Neural cell (in vitro differentiated cells): ENCODE measurements at regions not wholly inside any gene's neighbourhood (a gene's known extent, or its start where the extent isn't known, plus 50 kb on each side); places are given as distances from the start of the nearest gene placed in this dataset.

Experiments used
- CTCF ChIP-seq: fragments of 450-650 bp; IDR thresholded peaks from 2 replicates; pipeline ENCODE4 v1.5.1; 2014; ENCODE audit warnings: antibody characterized with exemption, mild to moderate bottlenecking, moderate library complexity; ENCODE audit not compliant: poor library complexity, severe bottlenecking
- EP300 ChIP-seq: fragments of 450-650 bp; conservative IDR thresholded peaks from 2 replicates; pipeline ENCODE4 v1.6.1; 2014; ENCODE audit warnings: antibody characterized with exemption, mild to moderate bottlenecking, moderate library complexity; ENCODE audit not compliant: poor library complexity, severe bottlenecking
- EZH2 ChIP-seq: fragments of 200-600, 300-800 bp; shearing (Covaris generic), sonication (generic); IDR thresholded peaks from 2 replicates; pipeline ENCODE4 v1.6.1; 2014; ENCODE audit warnings: antibody characterized with exemption, low read length, borderline replicate concordance, mild to moderate bottlenecking; ENCODE audit not compliant: insufficient read depth, poor library complexity, severe bottlenecking
- MXI1 ChIP-seq: fragments of 450-650 bp; conservative IDR thresholded peaks from 2 replicates; pipeline ENCODE4 v1.6.1; 2014; ENCODE audit warnings: antibody characterized with exemption, mild to moderate bottlenecking; ENCODE audit not compliant: poor library complexity, severe bottlenecking
- POLR2AphosphoS5 ChIP-seq: IDR thresholded peaks from 2 replicates; pipeline ENCODE4 v1.6.1; 2012
- REST ChIP-seq: IDR thresholded peaks from 2 replicates; pipeline ENCODE4 v1.6.1; 2012; ENCODE audit warnings: borderline replicate concordance
- SMC3 ChIP-seq: fragments of 450-650 bp; conservative IDR thresholded peaks from 2 replicates; pipeline ENCODE4 v1.6.1; 2014; ENCODE audit warnings: antibody characterized with exemption, mild to moderate bottlenecking, moderate library complexity; ENCODE audit not compliant: poor library complexity

- no peak for TF ChIP-seq CTCF
- TF ChIP-seq POLR2AphosphoS5 = no peak
- TF ChIP-seq EP300 = no peak
- TF ChIP-seq REST = no peak
- TF ChIP-seq SMC3 = no peak
- TF ChIP-seq MXI1 = no peak
- no peak for TF ChIP-seq EZH2
These were observed 1022.5 kb upstream of the CHAC2 start for GRCh38 chr2:52745144-52745543.
